GM19467 (cell line): ENCODE measurements at regions not wholly inside any gene's neighbourhood (a gene's known extent, or its start where the extent isn't known, plus 50 kb on each side); places are given as distances from the start of the nearest gene placed in this dataset.
"Not testable (repeated sequence)": the region's sequence is repeated elsewhere in the genome, so short reads cannot be mapped to it uniquely, and the experiment has no call there.

Source experiments
- ATAC-seq: cut with Tn5 transposase; IDR thresholded peaks from one replicate; pipeline ENCODE4 v1.9.1; 2021; ENCODE audit warnings: mild to moderate bottlenecking, moderate library complexity; ENCODE audit not compliant: unreplicated experiment

DNA sequence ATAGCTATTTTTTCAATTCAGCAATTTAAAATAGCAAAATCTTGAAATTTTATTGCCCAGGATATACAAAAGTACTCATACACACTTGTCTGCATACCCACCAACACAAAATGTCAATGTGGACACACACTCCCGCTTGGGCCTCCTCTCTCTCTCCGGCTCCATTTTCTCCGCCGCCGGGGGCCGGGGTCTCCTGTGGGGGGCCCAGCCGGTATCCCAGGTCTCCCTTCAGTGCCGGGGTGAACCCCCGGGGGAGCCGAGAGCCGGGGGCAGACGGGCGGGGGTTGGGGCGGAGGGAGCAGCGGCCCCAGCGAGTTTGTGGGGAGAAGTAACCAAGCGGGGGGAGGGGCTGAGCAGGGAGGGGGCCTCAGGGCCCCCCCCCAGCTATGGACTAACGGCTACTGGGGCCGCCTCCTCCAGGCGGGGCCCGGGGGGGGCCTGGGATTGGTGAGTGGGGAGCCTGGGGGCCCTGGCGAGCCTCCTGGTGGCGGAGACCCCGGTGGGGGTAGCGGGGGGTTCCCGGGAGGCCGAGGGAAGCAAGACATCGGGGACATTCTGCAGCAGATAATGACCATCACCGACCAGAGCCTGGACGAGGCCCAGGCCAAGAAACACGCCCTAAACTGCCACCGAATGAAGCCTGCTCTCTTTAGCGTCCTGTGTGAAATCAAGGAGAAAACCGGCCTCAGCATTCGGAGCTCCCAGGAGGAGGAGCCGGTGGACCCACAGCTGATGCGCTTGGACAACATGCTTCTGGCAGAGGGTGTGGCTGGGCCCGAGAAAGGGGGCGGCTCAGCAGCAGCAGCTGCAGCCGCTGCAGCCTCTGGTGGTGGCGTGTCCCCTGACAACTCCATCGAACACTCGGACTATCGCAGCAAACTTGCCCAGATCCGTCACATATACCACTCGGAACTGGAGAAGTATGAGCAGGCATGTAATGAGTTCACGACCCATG lies 56.6 kb downstream of the CHST2 start:
- ATAC-seq, result not testable (repeated sequence)

DNA sequence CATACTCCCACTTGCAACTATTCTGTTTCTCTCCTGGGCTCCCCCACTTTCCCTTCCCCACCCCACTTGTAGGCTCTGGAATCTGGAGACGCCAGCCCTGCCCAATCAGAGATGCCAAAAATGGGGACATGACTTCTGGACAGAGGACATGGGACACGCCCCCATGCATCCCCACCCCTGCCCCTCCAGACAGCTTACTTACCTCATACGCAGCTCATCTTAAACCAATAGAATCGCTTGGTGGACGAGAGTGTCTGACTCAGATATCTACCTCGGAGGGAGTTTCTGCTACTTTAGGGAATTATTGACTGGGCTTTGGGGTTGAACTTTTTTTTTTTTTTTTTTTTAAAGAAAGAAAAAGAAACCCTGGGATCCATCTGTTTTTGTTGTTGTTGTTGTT lies 58.4 kb downstream of the CHST2 start:
- ATAC-seq, result not testable (repeated sequence)

DNA sequence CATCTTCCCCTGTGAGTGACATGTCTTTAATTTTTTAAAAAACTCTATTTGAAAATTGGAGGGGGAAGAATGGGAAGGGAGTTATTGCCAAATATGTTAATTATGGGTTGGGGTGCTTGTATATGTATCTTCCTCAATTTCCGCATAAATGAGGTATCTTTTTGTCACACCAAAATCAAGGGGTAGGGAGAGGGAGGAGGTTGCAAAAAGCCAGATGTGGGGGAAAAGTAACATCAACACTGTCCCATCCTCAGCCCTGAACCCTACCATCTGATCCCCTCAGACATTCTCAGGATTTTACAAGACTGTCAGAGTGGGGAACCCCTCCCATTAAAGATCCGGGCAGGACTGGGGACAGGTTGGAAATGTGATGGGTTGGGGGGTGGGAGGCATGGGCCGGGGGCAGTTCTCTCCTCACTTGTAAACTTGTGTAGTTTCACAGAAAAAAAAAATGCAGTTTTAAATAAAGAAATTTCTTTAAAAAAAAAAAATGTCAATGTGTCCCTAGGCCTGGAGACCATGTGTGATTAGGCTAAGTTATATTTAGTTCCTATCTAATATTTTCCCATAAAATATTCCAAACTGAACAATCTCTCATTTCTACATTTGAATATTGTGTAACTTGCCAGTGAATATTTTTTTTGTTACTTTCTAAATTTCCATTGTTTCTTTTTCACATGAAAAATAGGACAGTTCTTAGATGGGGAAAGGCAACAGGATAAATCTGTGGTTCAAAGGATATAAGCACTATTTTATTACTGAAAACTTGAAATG lies 59.4 kb downstream of the CHST2 start:
- not testable (repeated sequence) for ATAC-seq

DNA sequence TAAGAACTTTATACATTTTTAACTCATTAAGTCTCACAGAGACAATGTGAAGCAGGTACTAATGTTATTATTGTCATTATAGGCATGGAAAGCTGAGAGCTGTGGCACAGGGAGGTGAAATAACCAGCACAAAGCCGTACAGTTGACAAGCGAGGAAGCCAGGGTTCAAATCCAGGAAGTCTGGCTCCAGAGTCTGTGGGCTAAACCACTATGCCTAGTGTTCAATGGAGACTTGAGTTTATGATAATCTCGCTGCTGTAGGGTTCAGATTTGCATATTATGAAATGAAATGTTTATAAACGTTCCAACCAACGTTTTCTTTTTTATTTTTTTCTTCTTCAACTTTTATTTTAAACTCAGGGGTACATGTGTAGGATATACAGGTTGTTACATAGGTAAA lies 60.0 kb downstream of the CHST2 start:
- no peak for ATAC-seq

DNA sequence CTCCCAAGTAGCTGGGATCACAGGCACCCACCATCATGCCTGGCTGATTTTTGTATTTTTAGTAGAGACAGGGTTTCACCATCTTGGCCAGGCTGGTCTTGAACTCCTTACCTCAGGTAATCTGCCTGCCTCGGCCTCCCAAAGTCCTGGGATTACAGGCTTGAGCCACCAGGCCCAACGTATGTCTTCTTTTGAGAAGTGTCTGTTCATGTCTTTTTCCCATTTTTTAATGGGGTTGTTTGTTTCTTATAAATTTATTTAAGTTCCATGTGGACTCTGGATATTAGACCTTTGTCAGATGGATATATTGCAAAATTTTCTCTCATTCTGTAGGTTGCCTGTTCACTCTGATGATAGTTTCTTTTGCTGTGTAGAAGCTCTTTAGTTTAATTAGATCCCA lies 61.3 kb downstream of the CHST2 start:
- not testable (repeated sequence) for ATAC-seq

DNA sequence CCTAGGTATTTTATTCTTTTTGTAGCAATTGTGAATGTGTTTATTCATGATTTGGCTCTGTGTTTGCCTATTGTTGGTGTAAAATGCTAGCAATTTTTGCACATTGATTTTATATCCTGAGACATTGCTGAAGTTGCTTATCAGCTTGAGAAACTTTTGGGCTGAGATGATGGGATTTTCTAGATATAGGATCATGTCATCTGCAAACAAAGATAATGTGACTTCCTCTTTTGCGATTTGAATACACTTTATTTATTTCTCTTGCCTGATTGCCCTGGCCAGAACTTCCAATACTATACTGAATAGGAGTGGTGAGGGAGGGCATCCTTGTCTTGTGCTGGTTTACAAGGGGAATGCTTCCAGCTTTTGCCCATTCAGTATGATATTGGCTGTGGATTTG lies 62.4 kb downstream of the CHST2 start:
- ATAC-seq, result not testable (repeated sequence)

DNA sequence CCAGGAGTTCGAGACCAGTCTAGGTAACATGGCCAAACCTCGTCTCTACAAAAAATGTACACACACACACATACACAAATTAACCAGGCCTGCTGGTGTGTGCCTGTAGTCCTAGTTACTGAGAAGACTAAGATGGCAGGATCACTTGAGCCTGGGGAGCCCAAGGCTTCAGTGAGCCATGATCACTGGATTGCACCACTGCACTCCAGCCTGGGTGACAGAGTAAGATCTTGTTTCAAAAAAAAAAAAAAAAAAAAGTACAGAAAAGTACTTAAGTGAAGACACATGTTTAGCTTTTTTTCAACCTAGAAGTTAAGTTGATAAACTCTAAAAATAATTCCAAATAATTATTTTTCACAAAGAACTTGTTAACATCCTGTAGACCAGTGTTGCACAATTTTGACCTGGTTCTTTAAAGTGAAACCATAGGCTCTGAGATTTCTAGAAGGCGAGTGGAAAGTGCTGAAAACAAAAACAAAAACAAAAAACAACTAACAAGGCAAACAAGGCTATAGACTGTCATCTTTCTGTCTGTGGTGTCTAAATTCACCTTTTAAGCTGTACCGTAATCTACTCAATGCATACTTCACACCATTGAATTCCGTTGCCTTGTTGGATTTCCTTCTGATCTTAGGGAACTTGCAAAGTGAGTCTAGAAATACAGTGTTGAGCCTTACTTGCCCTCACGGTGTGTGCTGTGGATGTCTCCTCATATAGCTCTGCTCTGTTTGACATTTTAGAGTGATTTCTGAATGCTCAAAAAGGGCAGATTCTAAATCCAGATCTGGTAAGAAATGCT lies 63.5 kb downstream of the CHST2 start:
- ATAC-seq, result no peak

DNA sequence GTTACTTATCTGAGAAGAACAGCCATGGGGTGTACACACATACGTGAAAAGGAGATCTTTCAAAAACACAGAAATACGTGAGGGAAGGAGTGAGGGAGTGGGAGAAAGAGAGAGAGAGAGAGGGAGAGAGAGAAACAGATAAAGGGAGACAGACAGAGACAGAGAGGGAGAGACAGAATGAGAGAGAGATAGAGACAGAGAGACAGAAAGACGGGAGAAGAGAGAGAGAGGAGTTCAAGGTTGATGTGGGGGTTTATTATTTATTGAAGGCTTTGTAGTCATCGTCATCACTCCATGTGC lies 64.0 kb downstream of the CHST2 start:
- ATAC-seq, result no peak

DNA sequence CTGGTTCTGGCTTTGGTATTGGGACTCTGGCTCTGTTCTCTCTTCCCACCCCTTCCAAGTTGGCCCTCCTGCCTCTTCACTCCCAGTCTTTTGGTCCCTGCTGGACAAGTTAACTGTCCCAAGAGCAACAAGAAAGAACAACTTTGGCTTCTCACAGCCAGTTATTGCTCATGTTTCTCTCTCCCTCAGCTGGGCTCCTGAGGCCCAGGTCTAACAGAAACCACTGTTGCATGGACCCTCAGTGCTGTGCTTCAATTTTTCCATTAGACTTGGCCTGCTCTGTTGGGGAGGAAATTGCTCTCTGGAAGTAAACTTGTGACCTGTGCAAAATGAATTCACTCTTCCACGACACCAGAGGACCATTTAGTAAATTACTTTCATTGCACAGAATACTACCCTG lies 64.5 kb downstream of the CHST2 start:
- no peak for ATAC-seq

DNA sequence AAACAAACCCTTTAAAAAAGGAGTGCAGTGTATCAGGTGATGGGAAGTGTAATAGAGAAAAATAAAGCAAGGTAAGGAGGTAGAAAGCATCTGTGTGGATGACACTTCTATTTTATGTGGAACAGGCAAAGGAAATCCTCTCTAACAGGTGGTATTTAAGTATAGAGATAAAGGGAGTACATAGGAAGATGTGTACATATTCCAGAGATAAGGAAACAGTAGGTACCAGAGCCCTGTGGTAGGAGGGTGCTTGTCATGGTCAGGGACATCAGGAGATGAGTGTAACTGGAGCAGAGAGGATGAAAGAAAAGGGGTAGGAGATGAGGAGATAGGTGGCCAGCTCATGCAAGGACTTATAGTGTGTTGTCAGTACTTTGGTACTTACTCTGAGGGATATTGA lies 65.8 kb downstream of the CHST2 start:
- no peak for ATAC-seq

DNA sequence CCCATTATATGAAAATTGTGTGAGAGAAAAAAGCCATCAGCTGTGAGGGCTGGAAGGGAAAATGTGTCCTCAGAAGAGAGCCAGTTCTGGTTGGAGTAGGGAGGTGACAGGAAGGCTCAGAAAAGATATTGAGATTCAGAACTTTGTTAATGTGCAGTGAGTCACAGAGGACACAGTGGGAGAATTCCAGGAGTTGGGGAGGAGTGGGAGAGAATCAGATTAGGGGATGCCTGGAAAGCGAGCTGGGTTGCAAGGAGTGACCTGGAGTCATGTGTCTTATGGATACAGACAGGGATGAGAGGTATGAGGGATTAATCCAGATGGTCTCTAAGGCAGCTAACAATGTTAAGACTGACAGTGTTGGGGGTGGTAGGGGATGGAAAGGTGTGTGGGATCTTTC lies 67.5 kb downstream of the CHST2 start:
- no peak for ATAC-seq

DNA sequence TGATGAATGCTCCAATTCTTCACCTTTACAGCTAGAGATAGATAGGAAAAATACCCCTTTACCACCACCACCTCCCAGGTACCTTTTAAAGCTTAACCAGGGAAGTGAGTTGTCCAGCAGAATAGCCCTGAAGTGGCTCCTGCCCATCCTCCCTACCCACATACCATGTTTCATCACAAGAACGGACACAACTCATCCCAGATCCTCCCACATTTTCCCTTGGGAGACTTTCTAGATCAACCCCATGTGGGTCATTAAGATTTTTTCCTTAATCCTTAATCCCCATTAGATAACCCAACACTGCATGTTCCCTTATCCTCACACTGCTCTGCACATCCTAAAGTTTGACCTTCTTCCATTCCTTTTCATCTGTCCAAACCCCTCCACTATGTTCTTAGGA lies 69.3 kb downstream of the CHST2 start:
- no peak for ATAC-seq

DNA sequence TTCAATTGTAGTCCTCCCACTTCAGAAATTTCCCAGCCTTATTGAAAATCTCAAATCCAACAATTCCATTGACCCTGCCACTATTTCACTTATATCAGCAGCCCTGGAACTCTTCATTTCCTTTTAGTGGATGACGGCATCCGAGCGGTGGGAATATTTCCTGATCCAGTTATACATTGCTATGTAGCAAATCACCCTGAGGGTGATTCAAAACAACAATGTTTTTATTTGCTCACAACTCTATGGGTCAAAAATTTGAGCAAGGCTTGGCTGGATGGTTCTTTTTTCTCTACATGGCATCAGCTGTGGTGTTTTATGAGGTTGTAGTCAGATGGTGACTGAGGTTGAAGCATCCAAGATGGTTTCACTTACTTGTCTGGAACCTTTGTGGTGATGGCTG lies 70.5 kb downstream of the CHST2 start:
- no peak for ATAC-seq

DNA sequence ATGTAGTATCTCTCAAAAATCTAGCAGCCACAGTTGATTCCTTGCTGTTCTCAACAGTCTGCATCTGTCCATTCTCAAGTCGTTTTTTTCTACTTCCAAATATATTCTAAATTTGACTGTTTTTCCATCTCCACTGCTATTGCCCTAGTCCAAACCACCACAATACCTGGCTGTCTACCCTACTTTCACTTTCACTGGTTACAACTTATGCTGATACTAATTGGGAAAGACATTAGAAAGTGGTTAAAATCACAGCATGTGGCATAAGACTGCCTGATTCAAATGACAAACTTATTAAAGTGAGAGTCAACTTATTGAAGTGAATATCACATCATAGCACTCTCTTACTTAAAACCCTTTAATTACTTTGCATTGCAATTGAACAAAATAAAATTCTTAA lies 72.6 kb downstream of the CHST2 start:
- ATAC-seq, result no peak

DNA sequence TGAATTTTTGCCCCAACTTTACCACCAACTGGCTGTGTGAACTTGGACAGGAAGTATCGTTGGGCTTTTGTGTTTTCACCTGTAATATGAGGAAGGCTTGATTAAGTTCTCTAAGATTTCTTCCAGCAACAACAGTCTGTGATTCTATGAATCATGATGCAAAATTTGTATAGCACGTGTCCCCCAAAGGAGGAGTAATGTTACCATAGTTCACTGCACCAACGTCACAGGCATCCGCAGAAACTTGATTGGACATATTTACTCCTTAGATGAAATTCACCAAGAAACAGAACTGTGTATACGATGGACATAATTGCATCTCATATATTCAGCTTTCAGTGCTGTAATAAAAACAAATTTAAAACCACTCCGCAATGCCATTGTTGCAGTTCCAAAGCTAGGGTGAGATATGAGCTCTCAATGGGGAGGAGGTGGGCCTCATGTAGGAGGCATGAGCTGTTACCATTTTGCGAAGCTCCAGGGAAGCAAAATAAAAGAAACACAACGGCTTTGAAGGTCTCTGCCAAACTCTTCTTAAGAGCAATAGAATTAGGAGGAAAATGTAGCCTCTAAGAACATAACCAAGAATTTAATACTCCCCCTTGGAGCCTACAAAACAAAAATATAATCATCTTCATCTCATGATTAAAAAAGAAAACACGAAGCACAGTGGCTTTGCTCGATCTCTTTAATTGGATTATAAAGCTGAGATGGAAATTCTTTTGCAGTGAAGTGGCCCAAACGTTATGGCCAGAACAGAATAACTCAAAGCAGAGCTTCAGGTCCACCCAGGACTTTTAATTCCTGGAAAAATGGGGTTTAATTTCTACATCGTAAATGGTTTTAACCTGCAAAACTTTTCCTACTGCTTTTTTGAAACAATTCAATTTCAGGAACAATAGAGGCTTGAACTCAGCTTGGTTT lies 80.7 kb downstream of the CHST2 start:
- no peak for ATAC-seq

DNA sequence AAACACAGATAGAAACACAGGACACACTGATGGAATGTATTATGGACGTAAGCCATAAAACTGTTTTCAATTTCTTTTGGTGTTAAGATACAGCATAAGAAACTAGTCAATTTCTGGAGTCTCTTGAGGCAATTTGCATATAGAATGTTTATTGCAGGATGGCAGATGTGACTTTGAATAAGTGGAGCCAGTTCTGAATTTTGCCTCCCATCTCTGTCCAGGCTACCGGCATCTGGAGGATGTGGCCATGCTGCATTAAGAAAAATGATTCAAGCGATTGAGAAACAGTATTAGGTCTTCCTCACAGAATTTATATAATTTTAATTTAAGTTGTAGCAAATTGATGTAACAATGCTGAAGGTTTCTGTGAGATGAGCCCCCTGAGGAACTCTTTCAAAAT lies 81.5 kb downstream of the CHST2 start:
- no peak for ATAC-seq

DNA sequence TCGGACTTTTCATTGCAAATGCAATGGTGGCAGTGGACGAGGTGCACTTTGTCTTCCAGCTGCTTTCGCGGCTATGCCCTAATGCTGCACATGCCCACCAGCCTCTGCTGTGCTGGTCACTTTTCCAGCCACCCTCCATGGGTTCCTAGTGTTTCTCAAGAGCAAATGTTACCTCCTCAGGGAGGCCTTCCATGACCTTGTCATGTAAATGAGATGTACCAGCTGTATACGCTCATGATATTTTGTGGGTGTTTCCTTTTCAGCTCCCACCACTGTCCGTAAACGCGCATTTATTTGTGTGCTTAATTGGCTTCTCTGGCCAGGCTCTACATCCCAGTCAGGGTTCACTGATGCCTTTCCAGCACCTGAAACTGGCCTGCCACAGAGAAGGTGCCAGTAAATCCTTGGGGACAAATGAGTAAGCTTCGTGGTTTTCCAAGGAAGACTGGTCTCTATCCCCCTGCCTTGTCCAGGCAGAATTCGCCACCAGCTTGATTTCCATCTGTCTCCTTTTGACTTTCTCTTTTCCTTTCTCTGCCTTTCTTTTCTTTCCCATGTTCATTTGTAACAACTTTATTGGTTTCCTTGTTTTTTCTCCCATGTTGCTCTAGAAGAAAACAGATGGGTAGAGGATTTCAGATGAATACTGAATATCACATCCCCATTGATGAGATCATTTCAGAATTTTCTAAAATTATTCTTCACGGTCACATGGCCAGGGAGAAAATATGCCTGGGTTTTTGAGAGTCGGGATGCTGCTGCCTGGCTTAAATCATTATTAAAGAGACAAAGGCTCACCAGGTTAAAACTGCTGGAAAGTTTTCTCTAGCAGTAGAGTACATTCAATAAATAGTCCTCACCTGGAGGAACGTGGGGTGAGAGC lies 82.5 kb downstream of the CHST2 start:
- ATAC-seq, result no peak

DNA sequence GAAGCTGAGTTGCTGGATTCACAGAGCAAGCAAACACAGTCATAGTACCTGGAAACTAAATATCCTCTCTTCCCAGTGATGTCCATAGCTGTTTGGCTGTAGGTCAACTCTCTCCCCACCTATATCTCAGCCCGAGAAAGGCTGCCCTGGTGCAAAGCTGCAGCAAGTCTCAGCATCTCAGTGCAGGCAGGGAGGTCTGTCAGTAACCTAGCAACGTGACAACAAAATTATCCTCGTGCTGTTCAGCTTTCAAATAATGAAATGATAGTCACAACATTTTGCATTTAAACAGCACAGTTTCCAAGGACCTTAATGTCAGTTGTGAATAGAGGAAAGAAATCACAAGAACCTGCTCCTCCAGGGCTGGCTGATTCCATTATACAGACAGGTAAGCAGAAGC lies 83.6 kb downstream of the CHST2 start:
- no peak for ATAC-seq

DNA sequence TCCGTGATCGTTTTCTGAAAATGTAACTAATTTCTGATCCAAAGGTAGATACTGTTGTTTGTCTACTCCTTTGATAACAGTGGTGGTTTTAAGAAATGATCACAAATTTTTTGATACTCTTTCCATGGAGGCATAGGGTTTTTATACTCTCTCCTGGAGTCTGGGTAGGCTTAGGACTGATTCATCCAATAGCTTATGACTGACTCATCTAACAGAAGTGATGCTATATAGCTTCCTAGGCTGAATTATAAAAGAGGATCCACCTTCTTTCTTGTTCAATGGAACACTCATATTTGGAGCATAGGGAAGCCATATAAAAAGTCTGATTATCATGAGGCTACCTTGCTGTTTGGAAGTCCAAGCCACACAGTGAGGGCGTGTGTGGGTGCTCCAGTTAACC lies 84.3 kb downstream of the CHST2 start:
- ATAC-seq, result no peak
